HG02884 (cell line): ENCODE measurements at regions not wholly inside any gene's neighbourhood (a gene's known extent, or its start where the extent isn't known, plus 50 kb on each side); places are given as distances from the start of the nearest gene placed in this dataset.

ENCODE experiments used
- ATAC-seq: cut with Tn5 transposase; IDR thresholded peaks from one replicate; pipeline ENCODE4 v1.9.1; 2021; ENCODE audit warnings: mild to moderate bottlenecking, moderate library complexity; ENCODE audit not compliant: unreplicated experiment

GRCh38 chr2:42941633-42942176 is 149.3 kb upstream of the HAAO start:
- ATAC-seq: no peak

GRCh38 chr2:42939411-42940206 is 147.2 kb upstream of the HAAO start:
- no peak for ATAC-seq

DNA sequence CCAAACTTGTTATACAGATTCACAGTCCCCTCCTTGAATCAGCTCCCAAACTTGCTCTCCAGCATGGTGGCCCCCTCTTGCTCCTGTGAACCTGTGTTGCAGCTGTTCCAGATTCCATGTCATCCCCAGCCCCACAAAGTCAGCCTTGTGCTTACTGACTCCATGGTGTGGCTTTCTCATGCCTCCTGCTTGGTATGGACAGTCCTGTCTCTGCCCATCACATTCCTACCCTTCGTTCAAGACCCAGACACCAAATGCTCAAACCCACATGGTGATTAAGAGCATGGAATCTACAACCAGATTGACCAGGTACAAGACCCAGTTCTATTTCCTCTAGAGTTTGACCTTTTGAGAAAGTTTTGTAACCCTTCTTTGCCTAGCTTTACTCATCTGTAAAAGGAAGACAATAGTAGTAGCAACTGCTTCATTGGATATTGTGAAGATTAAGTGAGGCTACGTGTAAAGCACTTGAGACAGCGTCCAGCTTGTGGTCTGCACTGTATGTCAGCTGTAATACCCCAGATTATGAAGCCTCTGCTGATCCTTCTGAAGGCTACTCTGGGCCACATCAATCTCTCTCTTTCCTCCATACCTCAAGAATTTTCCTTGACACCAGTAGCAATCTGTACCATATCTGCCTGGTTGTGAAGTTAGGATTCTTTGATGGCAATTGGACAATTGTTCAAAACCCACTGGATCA is 146.4 kb upstream of the HAAO start:
- ATAC-seq: no peak

- ATAC-seq: no peak
Measured at GRCh38 chr2:42937171-42937875, 144.9 kb upstream of the HAAO start.

GRCh38 chr2:42935692-42936671 is 143.6 kb upstream of the HAAO start:
- ATAC-seq: no peak

DNA sequence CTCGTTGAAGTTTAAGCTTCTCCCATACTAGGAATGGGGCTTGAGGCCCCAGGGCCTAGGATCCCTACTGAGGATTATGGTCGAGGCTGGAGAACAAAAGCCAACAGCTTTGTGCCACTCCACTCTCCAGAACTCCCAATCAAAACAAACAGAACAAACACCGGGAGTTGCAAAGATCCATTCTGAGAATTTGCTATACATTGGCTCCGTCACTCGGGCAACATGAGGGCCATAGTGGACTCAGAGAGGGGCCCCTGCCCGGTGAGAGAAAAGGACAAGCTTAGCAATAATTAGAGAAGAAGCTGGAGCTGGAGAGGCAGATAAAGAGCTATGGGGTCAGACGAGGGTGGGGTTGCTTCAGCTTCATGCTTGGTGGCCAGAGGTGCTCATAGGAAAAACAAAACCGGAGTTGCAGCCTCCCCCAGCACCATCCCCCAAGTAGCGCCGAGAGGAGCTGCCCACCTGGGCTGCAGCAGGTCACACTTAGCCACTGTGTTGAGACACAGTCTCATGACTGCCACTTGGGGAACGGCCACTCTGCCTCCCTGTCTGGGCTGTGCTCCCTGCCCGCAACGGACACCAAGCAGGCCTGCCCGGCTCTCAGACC is 142.3 kb upstream of the HAAO start:
- no peak for ATAC-seq

- ATAC-seq: no peak
Measured at GRCh38 chr2:42933824-42934254, 141.5 kb upstream of the HAAO start.

DNA sequence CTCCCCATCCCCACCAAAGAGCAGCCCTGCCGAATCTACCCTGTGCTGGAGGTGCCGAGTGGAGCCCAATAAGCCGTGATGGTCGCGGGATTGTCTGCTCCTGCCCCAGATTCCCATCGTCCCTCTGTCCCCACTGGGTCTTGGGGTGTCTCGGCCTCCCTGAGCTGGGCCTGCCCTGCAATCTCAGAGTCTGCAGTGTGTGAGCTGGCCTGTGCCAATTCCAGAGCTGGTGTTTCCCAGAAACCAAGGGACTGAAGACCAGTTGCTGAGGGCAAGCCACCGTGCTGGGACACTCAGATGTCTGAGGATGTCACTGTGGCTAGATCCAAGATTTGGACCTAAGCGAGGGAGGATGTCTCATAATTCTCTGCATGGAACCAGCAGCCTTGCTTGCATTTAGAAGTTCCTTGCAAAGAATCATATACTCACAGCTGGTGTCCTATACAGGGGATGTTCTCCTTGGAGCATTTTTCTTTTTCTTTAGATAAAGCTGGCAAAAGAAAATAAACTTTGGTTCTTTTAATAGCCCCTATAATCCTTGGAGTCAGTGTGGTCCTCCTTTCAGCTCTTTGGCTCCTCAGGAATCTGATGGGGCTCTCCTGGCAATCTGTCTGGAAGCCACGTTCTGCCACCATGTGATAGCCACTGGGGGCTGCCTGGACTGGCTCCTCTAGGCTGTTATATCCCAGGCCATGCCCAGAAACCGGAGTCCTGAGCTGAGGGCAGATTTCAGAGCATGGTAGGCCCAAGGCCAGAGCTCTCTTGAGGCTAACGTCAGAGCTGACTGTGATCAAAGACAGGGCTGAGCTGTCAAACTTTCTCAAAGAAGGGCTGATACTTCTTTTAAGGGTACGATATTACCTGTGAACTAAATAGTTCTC is 140.1 kb upstream of the HAAO start:
- ATAC-seq: no peak

DNA sequence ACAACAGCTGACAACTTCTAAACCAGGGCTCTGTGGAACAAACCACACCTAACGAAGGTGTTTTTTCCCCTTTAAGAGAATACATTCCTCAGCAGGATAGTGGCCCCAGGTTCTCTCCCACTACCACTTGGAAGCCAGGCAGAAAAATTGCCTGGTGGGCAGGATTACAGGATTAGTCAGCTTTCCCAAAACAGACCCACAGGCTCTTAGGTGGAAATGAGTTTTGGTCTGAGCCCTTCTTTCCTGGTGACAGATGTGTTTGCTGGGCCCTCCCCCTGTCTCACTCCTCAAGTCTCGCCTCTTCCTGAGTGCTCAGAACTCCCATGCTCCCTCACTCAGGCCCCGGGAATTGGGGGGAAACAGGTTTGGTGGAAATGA is 139.4 kb upstream of the HAAO start:
- no peak for ATAC-seq

GRCh38 chr2:42931146-42931817 is 138.9 kb upstream of the HAAO start:
- ATAC-seq: no peak

DNA sequence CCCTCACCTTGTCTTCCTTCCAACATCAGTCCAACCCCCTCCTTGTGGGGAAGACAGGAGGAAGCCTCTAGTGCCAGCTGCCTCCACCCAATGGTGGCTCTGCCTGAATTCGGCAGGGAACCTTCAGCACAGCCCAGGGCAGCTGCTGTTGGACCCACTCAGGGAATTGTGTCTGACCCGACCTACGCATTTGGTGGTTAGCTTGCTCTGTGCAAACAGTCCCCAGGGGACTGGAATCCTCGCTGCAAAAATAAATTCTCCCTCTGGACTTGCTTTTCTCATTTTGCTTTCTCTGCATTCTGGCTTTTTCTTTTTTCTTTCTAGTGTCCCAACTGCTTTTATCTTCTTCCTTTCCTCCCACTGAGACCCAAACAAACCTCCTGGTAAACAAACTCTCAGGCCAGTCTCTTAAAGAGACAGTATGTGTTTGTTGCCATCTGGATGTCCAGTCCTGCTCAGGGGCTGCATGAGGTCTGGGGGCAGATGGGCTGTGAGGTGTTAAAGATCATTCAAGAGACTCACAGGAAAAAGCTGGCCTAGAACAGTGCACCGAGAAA is 137.7 kb upstream of the HAAO start:
- no peak for ATAC-seq

DNA sequence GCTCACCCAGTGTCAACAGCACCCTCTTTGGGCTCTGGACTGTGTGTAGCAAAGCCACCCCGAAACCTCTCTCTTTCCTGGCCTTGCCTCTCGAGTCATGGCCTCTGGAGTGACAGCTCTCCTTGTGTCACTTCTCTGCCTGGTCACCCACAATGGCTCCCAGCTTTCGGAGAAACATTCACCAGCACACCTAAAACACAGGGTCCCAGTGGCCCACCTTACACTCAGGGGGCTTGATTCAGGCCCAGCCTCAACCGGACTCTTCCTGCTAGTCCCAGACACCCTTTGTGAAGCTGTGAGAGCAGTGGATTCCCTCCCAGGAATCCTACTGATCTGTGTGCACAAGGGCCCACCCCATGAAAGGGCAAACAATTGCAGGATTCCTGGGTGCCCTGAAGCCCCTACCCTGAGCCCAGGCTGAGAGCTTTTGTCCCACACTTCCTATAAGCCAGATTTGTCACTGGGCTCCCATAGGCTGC is 137.2 kb upstream of the HAAO start:
- no peak for ATAC-seq

- ATAC-seq: no peak
Measured at GRCh38 chr2:42928692-42929545, 136.5 kb upstream of the HAAO start.

DNA sequence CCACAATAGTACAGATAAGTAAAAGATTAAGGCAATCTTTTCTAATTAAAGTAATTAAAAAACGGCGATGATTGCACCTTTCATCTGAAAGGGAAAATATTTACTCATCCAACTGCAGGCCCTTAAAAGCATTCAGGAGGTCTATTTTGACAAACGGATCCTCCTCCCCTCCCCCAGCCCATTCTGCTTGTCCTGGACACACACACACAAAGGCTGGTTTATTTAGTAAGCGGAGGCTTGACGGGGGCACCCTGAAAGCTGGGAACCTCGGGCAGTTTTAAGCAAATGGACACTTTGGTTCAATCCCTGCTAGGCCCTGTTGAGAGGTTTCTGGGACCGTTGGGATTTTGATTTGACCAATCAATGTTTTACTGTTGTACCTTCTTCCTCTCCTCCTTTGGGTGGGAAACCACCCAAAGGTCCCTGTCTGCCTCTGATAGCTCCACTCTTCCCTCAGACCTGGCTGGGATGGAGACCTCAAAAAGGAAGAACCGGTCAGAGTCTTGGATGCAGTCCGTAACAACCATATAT is 135.8 kb upstream of the HAAO start:
- ATAC-seq: no peak

DNA sequence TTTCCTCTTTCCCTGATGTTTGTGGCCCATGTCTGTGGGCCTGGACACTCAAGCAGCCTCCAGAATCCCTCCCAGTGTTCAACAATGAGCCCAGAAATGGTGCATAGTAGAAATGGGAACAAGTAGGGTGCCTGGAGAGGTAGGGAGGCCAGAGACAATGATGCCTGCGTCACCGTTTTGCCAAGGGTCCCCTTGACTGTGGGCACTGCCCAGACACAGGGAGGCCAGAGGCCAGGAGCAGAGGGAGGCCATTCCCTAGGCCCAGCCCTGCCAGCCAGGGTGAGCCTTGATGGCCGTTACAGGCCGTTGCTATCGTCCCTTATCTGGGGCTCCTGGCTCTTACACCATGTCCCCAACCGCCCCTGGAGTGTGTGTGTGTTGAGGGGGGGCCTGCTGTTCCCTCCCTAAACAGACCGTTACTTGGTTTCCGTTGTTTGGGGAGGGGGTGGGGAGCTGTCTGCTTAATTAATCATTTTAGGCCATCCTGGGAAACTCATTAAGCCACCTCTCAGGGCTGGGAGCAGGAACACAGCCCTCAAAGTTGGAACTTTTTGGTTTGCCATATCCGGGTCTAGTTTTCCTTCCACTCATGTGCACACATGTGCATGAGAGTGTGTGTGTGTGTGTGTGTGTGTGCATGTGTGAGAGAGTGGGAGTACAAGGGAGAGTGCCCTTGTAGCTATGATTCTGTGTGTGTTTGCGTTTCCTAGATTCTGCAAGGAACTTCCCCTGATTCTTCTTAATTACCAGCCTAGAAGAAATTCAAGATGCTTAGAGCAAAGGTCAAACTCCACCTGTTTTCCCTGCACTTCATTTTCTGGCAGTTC is 135.2 kb upstream of the HAAO start:
- ATAC-seq: no peak
